Common myeloid progenitor, CD34-positive (primary cell): ENCODE measurements at regions not wholly inside any gene's neighbourhood (a gene's known extent, or its start where the extent isn't known, plus 50 kb on each side); places are given as distances from the start of the nearest gene placed in this dataset.

Experiments used
- CTCF ChIA-PET: fragments of 350-600 bp; sonication (Branson Sonifier 250); formaldehyde crosslinking; loops from one replicate; lab custom pipeline; 2021; ENCODE audit warnings: antibody characterized with exemption; lab: Charles Lee
- POLR2A ChIA-PET: fragments of 350-600 bp; sonication (Branson Sonifier 250); formaldehyde crosslinking; loops from one replicate; lab custom pipeline; 2021; ENCODE audit warnings: antibody characterized with exemption; lab: Charles Lee
- DNase-seq, 3 donors: peaks; one replicate each; pipeline versions ENCODE4 v3.0.0 to v3.0.0-alpha.2; 2013
- H3K27ac ChIP-seq, 2 experiments: 1 replicate in 1 of 2; 2 replicates in 1 of 2; pipeline ENCODE4 v1.7.0; 2013; ENCODE audit warnings: inconsistent platforms in 2 of 2, low read length in 2 of 2, mild to moderate bottlenecking in 2 of 2, low read depth in 1 of 2, moderate library complexity in 1 of 2; ENCODE audit not compliant: severe bottlenecking in 2 of 2, insufficient read depth in 1 of 2, poor library complexity in 1 of 2
- H3K27me3 ChIP-seq, 5 experiments: replicated peaks in 2 of 5; 1 replicate in 3 of 5; 2 replicates in 2 of 5; pipeline versions ENCODE4 v1.6.1 to v1.7.0; 2013; ENCODE audit warnings: low read length in 4 of 5, mild to moderate bottlenecking in 2 of 5, moderate library complexity in 2 of 5, inconsistent platforms in 1 of 5; ENCODE audit not compliant: insufficient read depth in 5 of 5, control insufficient read depth in 4 of 5
- H3K36me3 ChIP-seq, 4 experiments: 1 replicate in 2 of 4; 2 replicates in 2 of 4; pipeline versions ENCODE4 v1.6.1 to v1.7.0; 2013; ENCODE audit warnings: low read length in 3 of 4, control low read depth in 1 of 4, mild to moderate bottlenecking in 1 of 4; ENCODE audit not compliant: control insufficient read depth in 4 of 4, insufficient read depth in 4 of 4
- H3K4me1 ChIP-seq, 4 experiments: 1 replicate in 3 of 4; 2 replicates in 1 of 4; pipeline versions ENCODE4 v1.6.1 to v1.7.1; 2013; ENCODE audit warnings: low read length in 3 of 4, mild to moderate bottlenecking in 3 of 4, control low read depth in 1 of 4, inconsistent platforms in 1 of 4, moderate library complexity in 1 of 4; ENCODE audit not compliant: control insufficient read depth in 4 of 4, insufficient read depth in 4 of 4; ENCODE audit errors: control extremely low read depth in 1 of 4
- H3K4me3 ChIP-seq, 7 experiments: 1 replicate in 4 of 7; 2 replicates in 3 of 7; pipeline versions ENCODE4 v1.5.1 to v1.7.0; 2013; ENCODE audit warnings: mild to moderate bottlenecking in 7 of 7, low read length in 6 of 7, moderate library complexity in 6 of 7, inconsistent platforms in 2 of 7, low read depth in 2 of 7, control low read depth in 1 of 7; ENCODE audit not compliant: insufficient read depth in 4 of 7, control insufficient read depth in 1 of 7; ENCODE audit errors: extremely low read depth in 1 of 7
- H3K9me3 ChIP-seq, 5 experiments: 1 replicate in 4 of 5; 2 replicates in 1 of 5; pipeline versions ENCODE4 v1.6.1 to v1.7.1; 2013; ENCODE audit warnings: low read length in 4 of 5, mild to moderate bottlenecking in 2 of 5, inconsistent platforms in 1 of 5, low read depth in 1 of 5, moderate library complexity in 1 of 5; ENCODE audit not compliant: control insufficient read depth in 4 of 5, insufficient read depth in 2 of 5; ENCODE audit errors: control extremely low read depth in 1 of 5
- WGBS: methylation state at CpG from one replicate; pipeline ENCODE4 v1.1.5; 2013; ENCODE audit not compliant: insufficient coverage; 5-methylcytosine and 5-hydroxymethylcytosine counted together

DNA sequence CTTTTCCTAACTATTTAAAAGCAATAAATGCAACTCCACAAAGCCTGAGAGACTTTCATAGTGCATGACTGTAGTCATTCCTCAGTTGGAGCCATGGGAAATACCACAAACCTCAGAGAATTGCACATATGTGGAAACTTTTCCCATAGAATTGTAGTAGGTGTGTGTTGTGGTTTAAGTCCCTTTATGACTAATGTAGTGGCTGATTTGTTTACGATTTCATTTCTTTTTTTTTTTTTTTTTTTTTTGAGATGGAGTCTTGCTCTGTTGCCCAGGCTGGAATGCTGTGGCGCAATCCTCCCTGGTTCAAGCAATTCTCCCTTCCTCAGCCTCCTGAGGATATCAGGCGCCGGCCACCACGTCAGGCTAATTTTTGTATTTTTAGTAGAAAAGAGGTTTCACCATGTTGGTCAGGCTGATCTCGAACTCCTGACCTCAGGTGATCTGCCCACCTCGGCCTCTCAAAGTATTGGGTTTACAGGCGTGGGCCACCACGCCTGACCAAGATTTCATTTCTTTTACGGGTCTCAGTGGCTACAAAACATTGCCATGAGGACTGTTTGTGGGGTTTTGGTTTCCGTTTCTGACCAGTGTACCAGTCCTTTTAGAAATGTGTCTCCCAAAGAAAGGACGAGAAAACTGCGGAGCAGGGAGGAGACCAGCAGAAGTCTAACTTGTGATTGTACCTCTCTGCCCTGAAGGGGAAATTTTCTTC is 212.1 kb upstream of the MARCKS start:
- H3K9me3 ChIP-seq = no peaks in the 10 kb centered on the region
- H3K27ac ChIP-seq = no peak overlapping the region
- no peaks in the 10 kb centered on the region for H3K27me3 ChIP-seq
- peaks cover 0 to 9% (median 0%) of the 10 kb centered on the region in 4 experiments for H3K4me1 ChIP-seq
- 100% methylated on average over 7 of the region's 13 CpGs for WGBS
- CTCF ChIA-PET = no interaction called here
- no peaks in the 10 kb centered on the region for H3K36me3 ChIP-seq
- H3K4me3 ChIP-seq = no peak overlapping the region
- POLR2A ChIA-PET = no interaction called here
- DNase-seq = no peak

- Histone ChIP-seq H3K9me3 (no peaks in the 10 kb centered on the region), H3K27me3 (no peaks in the 10 kb centered on the region), H3K4me3 (no peak overlapping the region), H3K4me1 (peaks cover 0 to 9% (median 0%) of the 10 kb centered on the region in 4 experiments), H3K27ac (no peak overlapping the region), H3K36me3 (no peaks in the 10 kb centered on the region)
- ChIA-PET POLR2A (no interaction called here), CTCF (no interaction called here)
- no peak for DNase-seq
- WGBS = 93% methylated on average over 3 of the region's 4 CpGs
Observed at GRCh38 chr6:113645576-113645970, 211.6 kb upstream of the MARCKS start.

DNA sequence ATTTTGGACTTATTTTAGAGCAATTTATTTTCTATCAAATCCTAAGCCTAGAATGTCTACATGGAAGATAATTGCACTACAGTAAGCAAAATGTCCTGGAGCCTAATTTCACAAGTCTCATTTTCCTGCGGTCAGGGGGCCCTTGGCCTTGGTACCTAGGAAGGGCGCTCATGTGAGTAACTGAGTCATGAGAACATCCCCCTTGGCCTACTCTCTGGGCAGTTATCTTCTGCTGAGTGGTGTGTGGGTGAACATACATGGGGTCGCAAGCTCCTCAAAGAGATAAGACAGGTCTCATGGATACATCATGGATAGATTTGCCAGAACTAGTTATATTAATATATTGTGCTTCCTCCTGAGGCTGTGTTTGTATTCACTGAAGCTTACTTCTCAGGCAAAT is 211.2 kb upstream of the MARCKS start:
- H3K9me3 ChIP-seq = no peaks in the 10 kb centered on the region
- H3K27me3 ChIP-seq = no peaks in the 10 kb centered on the region
- H3K4me1 ChIP-seq = peaks cover 0 to 9% (median 0%) of the 10 kb centered on the region in 4 experiments
- ChIA-PET POLR2A (no interaction called here), CTCF (interaction anchor here (1.2 kb wide), 1 partner anchor 30 kb away, joined by 3 read pairs; no protein-coding TSS in a partner anchor)
- WGBS = 95% methylated on average over 2 of the region's 3 CpGs
- no peak overlapping the region for H3K27ac ChIP-seq
- H3K4me3 ChIP-seq = no peak overlapping the region
- no peaks in the 10 kb centered on the region for H3K36me3 ChIP-seq
- no peak for DNase-seq

GRCh38 chr6:113646701-113647100 is 210.4 kb upstream of the MARCKS start:
- ChIA-PET POLR2A (no interaction called here), CTCF (interaction anchor here (1.2 kb wide), 1 partner anchor 31 kb away, joined by 3 read pairs; no protein-coding TSS in a partner anchor)
- H3K9me3 ChIP-seq = no peaks in the 10 kb centered on the region
- DNase-seq = no peak
- H3K27me3 ChIP-seq = no peaks in the 10 kb centered on the region
- H3K4me3 ChIP-seq = no peak overlapping the region
- H3K4me1 ChIP-seq = peaks cover 0 to 13% (median 0%) of the 10 kb centered on the region in 4 experiments
- no peaks in the 10 kb centered on the region for H3K36me3 ChIP-seq
- no peak overlapping the region for H3K27ac ChIP-seq
- WGBS = 100% methylated on average over 4 of the region's 4 CpGs

GRCh38 chr6:113647143-113647889 is 209.8 kb upstream of the MARCKS start:
- CTCF ChIA-PET = interaction anchor here (1.2 kb wide), 1 partner anchor 31 kb away, joined by 3 read pairs; no protein-coding TSS in a partner anchor
- Histone ChIP-seq H3K4me3 (no peak overlapping the region), H3K9me3 (no peaks in the 10 kb centered on the region), H3K36me3 (no peaks in the 10 kb centered on the region), H3K27me3 (no peaks in the 10 kb centered on the region), H3K4me1 (peaks cover 0 to 13% (median 0%) of the 10 kb centered on the region in 4 experiments), H3K27ac (no peak overlapping the region)
- DNase-seq = no peak
- POLR2A ChIA-PET = no interaction called here
- 93% methylated on average over 2 of the region's 4 CpGs for WGBS

DNA sequence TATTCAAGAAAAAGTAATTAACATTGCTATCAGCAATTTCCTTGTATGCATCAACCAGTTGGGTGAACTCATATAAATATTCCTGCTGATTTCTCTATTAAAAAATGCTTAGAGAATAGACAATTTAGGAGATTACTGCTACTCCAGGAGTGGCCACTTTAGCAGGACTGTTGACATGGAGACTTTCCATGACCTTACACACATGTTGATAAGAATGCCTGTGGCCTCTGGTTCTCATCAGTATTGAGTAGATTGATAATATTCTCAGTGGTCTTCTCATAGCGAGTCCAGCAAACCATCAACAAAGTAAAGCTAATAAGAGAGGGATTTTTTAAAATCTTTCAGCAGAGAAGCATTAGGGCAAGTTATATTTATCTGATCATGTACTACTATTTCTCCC is 208.4 kb upstream of the MARCKS start:
- no peak overlapping the region for H3K4me3 ChIP-seq
- no CpG with 5 or more reads among the region's 1 CpG for WGBS
- no peak for DNase-seq
- peaks cover 0 to 13% (median 0%) of the 10 kb centered on the region in 4 experiments for H3K4me1 ChIP-seq
- no peaks in the 10 kb centered on the region for H3K36me3 ChIP-seq
- peaks cover 0 to 4% (median 0%) of the 10 kb centered on the region in 5 experiments for H3K9me3 ChIP-seq
- ChIA-PET POLR2A (no interaction called here), CTCF (no interaction called here)
- H3K27me3 ChIP-seq = no peaks in the 10 kb centered on the region
- H3K27ac ChIP-seq = no peak overlapping the region

GRCh38 chr6:113649276-113649675 is 207.9 kb upstream of the MARCKS start:
- H3K4me1 ChIP-seq = peaks cover 0 to 13% (median 0%) of the 10 kb centered on the region in 4 experiments
- WGBS = 64% methylated on average over 6 of the region's 6 CpGs
- H3K27ac ChIP-seq = no peak overlapping the region
- H3K36me3 ChIP-seq = no peaks in the 10 kb centered on the region
- DNase-seq = no peak
- CTCF ChIA-PET = no interaction called here
- H3K9me3 ChIP-seq = peaks cover 0 to 4% (median 0%) of the 10 kb centered on the region in 5 experiments
- H3K27me3 ChIP-seq = no peaks in the 10 kb centered on the region
- POLR2A ChIA-PET = no interaction called here
- no peak overlapping the region for H3K4me3 ChIP-seq
